KOPT-K1 (cell line): ENCODE measurements at regions not wholly inside any gene's neighbourhood (a gene's known extent, or its start where the extent isn't known, plus 50 kb on each side); places are given as distances from the start of the nearest gene placed in this dataset.

Experiments used
- H3K27ac ChIP-seq: fragments of 200-600 bp; sonication (generic); 2 replicates; pipeline ENCODE4 v1.5.1; 2016; ENCODE audit warnings: antibody characterized with exemption, mild to moderate bottlenecking, low read depth, low read length; ENCODE audit not compliant: poor library complexity, severe bottlenecking
- H3K36me3 ChIP-seq: fragments of 200-600 bp; sonication (generic); 2 replicates; pipeline ENCODE4 v1.5.1; 2017; ENCODE audit warnings: antibody characterized with exemption, mild to moderate bottlenecking, low read length, moderate library complexity; ENCODE audit not compliant: insufficient read depth
- H3K9me3 ChIP-seq: fragments of 200-600 bp; sonication (generic); 2 replicates; pipeline ENCODE4 v1.5.1; 2017; ENCODE audit warnings: antibody characterized with exemption, low read length, mild to moderate bottlenecking; ENCODE audit not compliant: insufficient read depth, poor library complexity, severe bottlenecking

GRCh38 chr6:87922947-87923330 is 124.7 kb upstream of the SPACA1 start:
- H3K36me3 ChIP-seq = no peaks in the 10 kb centered on the region
- H3K27ac ChIP-seq = no peak overlapping the region
- no peaks in the 10 kb centered on the region for H3K9me3 ChIP-seq

- Histone ChIP-seq H3K36me3 (no peaks in the 10 kb centered on the region), H3K27ac (no peak overlapping the region), H3K9me3 (no peaks in the 10 kb centered on the region)
Measured at GRCh38 chr6:87922196-87922946, 125.3 kb upstream of the SPACA1 start.

- Histone ChIP-seq H3K27ac (no peak overlapping the region), H3K9me3 (peaks cover 5% of the 10 kb centered on the region), H3K36me3 (no peaks in the 10 kb centered on the region)
Measured at GRCh38 chr6:87921034-87921433, 126.6 kb upstream of the SPACA1 start.

- no peak overlapping the region for H3K27ac ChIP-seq
- no peaks in the 10 kb centered on the region for H3K36me3 ChIP-seq
- H3K9me3 ChIP-seq = peaks cover 6% of the 10 kb centered on the region
Measured at GRCh38 chr6:87920245-87920644, 127.4 kb upstream of the SPACA1 start.

- Histone ChIP-seq H3K27ac (no peak overlapping the region), H3K36me3 (no peaks in the 10 kb centered on the region)
Measured at GRCh38 chr6:87919416-87919815, 128.2 kb upstream of the SPACA1 start.

GRCh38 chr6:87919001-87919400 is 128.6 kb upstream of the SPACA1 start:
- H3K9me3 ChIP-seq = peaks cover 6% of the 10 kb centered on the region
- H3K27ac ChIP-seq = no peak overlapping the region
- H3K36me3 ChIP-seq = no peaks in the 10 kb centered on the region

More at GRCh38 chr6:87919416-87919815, 128.2 kb upstream of the SPACA1 start:
- peaks cover 6% of the 10 kb centered on the region for H3K9me3 ChIP-seq

- Histone ChIP-seq H3K27ac (no peak overlapping the region), H3K36me3 (no peaks in the 10 kb centered on the region), H3K9me3 (peaks cover 6% of the 10 kb centered on the region)
Measured at GRCh38 chr6:87918461-87918941, 129.1 kb upstream of the SPACA1 start.

GRCh38 chr6:87917886-87918285 is 129.8 kb upstream of the SPACA1 start:
- no peaks in the 10 kb centered on the region for H3K36me3 ChIP-seq
- H3K9me3 ChIP-seq = peaks cover 6% of the 10 kb centered on the region
- no peak overlapping the region for H3K27ac ChIP-seq

GRCh38 chr6:87916446-87916845 is 131.2 kb upstream of the SPACA1 start:
- no peaks in the 10 kb centered on the region for H3K36me3 ChIP-seq
- no peak overlapping the region for H3K27ac ChIP-seq
- H3K9me3 ChIP-seq = peaks cover 6% of the 10 kb centered on the region

GRCh38 chr6:87914637-87915395 is 132.8 kb upstream of the SPACA1 start:
- Histone ChIP-seq H3K27ac (no peak overlapping the region), H3K9me3 (peaks cover 6% of the 10 kb centered on the region), H3K36me3 (no peaks in the 10 kb centered on the region)

- H3K27ac ChIP-seq = no peak overlapping the region
- H3K9me3 ChIP-seq = peaks cover 6% of the 10 kb centered on the region
- no peaks in the 10 kb centered on the region for H3K36me3 ChIP-seq
Measured at GRCh38 chr6:87913974-87914373, 133.7 kb upstream of the SPACA1 start.

GRCh38 chr6:87912102-87912501 is 135.5 kb upstream of the SPACA1 start:
- Histone ChIP-seq H3K27ac (no peak overlapping the region), H3K36me3 (no peaks in the 10 kb centered on the region), H3K9me3 (peaks cover 6% of the 10 kb centered on the region)

- no peaks in the 10 kb centered on the region for H3K36me3 ChIP-seq
- no peak overlapping the region for H3K27ac ChIP-seq
- H3K9me3 ChIP-seq = no peaks in the 10 kb centered on the region
Measured at GRCh38 chr6:87909849-87910248, 137.8 kb upstream of the SPACA1 start.

- no peaks in the 10 kb centered on the region for H3K9me3 ChIP-seq
- no peak overlapping the region for H3K27ac ChIP-seq
- H3K36me3 ChIP-seq = no peaks in the 10 kb centered on the region
Measured at GRCh38 chr6:87908978-87909811, 138.4 kb upstream of the SPACA1 start.

GRCh38 chr6:87907521-87907920 is 140.1 kb upstream of the SPACA1 start:
- no peak overlapping the region for H3K27ac ChIP-seq
- H3K9me3 ChIP-seq = no peaks in the 10 kb centered on the region
- no peaks in the 10 kb centered on the region for H3K36me3 ChIP-seq
